HuH-7.5 (cell line): ENCODE measurements at regions not wholly inside any gene's neighbourhood (a gene's known extent, or its start where the extent isn't known, plus 50 kb on each side); places are given as distances from the start of the nearest gene placed in this dataset.

ENCODE experiments used
- DNase-seq: peaks from one replicate; pipeline ENCODE4 v3.0.0; 2011; ENCODE audit warnings: low spot score

DNA sequence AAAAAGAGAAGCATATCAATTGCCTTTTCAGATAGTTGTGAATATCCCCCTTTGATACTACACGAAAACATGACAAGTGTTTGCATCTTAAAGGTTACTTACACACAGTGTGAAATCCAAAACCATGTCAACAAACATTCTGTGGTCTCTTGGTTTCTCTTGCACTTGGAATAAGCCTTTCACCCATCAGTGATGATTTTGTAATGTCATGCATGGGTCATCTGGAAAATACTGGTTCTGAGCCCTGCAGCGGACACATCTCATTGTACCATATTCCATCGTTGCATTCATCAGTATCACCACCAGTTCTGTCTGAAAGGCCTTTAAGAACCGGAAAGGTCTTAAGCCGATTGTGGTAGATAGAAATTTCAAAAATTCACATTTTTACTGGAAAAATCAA is 65.4 kb upstream of the SOX1 start:
- no peak for DNase-seq

DNA sequence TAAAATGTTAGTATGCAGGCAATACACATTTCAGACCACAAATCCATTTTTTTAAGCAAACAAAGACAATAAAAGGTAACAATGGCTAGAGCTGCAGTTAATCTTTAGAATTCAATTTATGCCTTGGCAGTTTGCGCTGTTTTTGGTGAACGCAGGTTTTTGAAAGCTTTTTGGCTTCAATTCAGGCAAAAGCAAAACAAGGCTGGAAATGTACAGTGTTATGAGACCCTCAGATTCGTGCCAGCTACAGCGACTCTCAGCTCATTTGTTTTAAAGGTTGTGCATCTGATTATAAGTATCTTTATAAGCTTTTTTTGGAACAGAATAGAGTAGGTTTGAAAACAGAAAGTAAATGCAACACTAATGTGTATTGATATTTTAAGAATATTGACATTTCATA is 63.6 kb upstream of the SOX1 start:
- DNase-seq: no peak

DNA sequence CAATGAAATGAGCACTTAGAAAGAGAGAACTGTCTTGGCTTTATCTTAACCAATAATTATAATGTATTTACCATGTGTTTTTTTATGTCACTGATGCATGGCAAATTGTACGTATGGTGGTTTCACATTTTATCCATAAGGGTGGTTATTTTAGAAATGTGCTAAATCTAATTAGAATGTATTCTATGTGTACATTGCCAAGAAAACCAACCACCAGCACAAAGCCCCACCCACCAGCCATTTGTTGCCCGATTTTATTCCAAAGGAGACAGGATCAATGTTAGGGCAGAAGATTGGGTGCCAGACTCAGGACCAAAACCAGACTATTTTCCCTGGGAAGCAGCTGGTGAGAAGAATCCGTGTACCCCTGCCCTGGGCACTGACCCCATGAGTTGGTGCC is 63.0 kb upstream of the SOX1 start:
- no peak for DNase-seq

DNA sequence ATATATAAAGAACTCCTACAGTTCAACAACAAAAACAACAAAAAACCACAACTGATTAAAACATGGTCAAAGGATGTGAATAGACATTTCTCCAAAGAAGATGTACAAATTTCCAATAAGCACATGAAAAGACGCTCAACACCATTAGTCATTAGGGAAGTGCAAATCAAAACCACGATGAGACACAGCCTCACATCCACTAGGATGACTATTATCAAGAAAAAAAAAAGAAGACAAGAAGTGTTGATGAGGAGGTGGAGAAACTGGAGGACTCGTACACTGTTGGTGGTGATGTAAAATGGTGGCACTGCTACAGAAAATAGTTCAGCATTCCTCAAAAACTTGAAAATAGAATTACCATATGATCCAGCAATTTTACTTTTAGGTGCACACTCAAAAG is 61.0 kb upstream of the SOX1 start:
- no peak for DNase-seq

DNA sequence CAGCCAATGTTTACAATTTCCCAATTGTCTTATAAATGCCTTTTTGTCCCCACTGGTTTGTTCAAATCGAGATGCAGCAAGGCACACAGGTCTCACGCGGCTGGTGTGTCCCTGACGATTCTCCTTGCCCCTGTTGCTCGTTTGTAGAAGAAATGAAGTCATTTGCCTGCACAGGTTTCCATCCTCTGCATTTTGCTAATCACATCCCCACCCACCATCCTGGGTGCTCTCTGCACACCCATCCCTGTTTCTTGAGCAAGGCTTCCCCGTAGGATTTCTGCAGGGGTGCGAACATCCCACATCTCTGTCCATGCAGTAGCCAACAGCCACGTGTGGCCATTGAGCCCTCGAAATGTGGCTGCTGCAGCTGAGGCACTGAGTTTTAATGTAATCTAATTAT is 59.8 kb upstream of the SOX1 start:
- DNase-seq: no peak

DNA sequence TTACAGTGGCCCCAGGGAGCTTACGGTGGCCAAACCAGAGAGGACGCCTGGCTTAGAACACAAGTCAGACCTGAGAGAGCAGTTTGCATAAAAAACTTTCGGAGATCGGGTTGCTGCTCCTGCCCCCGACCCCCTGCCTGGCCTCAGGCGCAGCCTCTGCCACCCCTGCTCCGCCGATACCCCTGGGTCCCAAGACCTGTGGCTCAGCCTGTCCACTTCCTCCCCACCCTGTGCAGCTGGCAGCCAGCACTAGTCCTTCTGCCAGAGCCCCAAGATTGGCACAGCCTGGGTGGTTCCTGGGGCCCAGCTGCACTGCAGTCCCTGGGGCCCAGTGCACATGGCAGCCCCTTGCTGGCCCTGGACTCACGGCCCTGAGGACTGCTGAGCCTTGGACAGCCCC is 56.2 kb upstream of the SOX1 start:
- no peak for DNase-seq

DNA sequence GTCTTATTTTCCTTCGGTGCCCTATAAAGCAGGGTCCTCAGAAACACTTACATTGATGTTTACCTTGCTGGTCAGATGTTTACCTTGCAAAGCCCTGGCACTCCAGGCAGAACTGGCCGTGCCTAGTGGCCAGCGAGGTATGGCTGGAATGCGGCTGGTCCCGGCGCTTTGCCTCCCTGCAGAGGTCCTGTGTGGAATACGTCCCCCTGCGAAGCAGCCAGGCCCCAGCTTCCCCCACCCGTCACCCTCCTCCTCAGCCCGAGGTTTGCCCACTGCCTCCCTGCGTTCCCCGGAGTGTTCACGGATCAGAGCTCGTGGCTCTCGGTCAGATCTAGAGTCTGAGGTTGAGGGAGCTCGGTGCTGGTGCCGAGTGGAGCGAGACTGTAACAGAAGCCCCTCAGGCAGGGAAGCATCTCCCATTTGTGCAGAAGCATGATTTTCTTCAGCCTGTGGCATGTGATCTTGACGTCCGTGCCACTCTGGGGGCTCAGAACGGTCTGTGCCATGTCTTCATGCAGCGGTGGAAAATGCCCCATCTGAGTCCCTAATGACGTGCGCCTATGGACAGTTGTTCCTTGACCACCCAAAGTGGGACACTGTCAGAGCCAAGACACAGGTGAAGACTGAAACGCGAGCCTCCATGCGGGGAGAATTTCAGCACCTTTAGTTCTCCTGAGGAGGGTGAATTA is 54.8 kb upstream of the SOX1 start:
- no peak for DNase-seq

DNA sequence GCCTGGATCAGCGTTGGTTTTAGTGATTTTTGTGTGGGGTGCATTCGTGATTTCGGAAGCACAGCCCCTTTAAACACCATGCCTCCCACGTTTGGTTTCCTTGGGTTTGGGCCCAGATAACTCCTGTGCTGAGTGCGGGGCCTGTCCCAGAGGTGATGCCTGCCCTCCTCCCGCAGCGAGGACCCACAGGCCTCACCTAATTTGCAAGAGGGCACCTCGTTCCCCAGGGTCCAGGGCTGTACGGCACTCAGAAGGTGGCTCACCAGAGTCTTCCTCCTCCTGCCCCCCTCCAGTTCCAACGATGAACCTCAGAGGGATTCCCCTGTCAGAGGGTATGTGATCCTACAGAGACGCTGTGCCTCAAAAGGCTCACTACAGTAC is 54.3 kb upstream of the SOX1 start:
- DNase-seq: no peak

DNA sequence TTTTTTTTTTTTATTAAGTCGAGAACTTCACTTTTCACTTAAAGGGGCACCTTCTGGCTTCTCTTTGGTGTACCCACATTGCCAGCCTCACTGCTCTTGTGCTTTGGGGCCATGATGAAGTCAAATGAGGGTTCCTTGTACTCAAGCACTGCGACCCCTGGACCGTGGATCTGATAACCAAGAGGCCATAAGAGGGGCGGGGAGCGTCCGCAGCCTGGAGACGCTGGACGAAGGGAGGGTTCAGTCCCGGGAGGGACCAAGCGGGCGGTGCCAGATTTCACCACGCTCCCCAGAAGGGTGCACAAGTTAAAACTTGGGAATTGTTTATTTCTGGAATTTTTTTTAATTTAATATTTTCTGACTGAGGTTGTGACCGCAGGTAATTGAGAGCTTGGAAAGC is 53.3 kb upstream of the SOX1 start:
- DNase-seq: no peak

DNA sequence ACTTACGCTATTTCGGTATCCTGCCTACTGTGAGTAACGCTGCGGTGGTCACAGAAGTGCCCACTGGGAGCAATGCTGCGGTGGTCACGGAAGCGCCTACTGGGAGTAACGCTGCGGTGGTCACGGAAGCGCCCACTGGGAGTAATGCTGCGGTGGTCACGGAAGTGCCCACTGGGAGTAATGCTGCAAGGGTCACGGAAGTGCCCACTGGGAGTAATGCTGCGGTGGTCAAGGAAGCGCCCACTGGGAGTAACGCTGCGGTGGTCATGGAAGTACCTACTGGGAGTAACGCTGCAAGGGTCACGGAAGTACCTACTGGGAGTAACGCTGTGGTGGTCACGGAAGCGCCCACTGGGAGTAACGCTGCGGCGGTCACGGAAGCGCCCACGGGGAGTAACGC is 52.1 kb upstream of the SOX1 start:
- no peak for DNase-seq
